ENCODE measurements at regions not wholly inside any gene's neighbourhood (a gene's known extent, or its start where the extent isn't known, plus 50 kb on each side); places are given as distances from the start of the nearest gene placed in this dataset.
"Not testable (repeated sequence)": the region's sequence is repeated elsewhere in the genome, so short reads cannot be mapped to it uniquely, and the experiment has no call there.

DNA sequence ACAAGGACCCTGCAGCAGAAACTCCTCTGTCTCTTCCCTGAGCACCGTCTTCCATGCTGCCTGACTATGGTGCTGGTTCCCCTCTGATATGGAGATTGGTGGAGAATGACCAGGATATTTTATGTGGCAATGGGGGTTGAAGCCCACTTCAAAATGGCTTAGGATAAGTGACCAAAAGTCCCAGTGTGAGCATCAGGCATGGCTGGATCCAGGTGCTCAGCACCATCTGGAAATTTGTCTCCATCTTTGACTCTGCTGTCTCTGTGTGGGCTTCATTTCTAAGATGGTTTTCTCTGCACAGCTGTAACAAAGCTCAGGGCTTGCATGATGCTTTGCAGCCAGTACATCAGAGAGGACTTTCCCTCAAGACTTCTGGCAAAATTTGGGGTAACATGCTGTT, 61.1 kb upstream of the SAMD11 start:
- TF ChIP-seq USF2 (IDR thresholded peaks at IDR 0.05; ENCODE audit: borderline replicate concordance, low read depth, low read length); ATF2 (IDR thresholded peaks at IDR 0.05; ENCODE audit: low read length); POLR2AphosphoS5 (IDR thresholded peaks at IDR 0.05; ENCODE audit: low read length); NFYB (IDR thresholded peaks at IDR 0.05; ENCODE audit: insufficient read depth, low read depth, low read length); YY1 (IDR thresholded peaks at IDR 0.05; ENCODE audit: low read depth, low read length); CHD1 (IDR thresholded peaks at IDR 0.05; ENCODE audit: low read depth, low read length); SMC3 (IDR thresholded peaks at IDR 0.05; ENCODE audit: borderline replicate concordance, low read length); SIN3A (IDR thresholded peaks at IDR 0.05; ENCODE audit: low read depth, low read length): not testable (repeated sequence)
- TF ChIP-seq, protein P1, sequence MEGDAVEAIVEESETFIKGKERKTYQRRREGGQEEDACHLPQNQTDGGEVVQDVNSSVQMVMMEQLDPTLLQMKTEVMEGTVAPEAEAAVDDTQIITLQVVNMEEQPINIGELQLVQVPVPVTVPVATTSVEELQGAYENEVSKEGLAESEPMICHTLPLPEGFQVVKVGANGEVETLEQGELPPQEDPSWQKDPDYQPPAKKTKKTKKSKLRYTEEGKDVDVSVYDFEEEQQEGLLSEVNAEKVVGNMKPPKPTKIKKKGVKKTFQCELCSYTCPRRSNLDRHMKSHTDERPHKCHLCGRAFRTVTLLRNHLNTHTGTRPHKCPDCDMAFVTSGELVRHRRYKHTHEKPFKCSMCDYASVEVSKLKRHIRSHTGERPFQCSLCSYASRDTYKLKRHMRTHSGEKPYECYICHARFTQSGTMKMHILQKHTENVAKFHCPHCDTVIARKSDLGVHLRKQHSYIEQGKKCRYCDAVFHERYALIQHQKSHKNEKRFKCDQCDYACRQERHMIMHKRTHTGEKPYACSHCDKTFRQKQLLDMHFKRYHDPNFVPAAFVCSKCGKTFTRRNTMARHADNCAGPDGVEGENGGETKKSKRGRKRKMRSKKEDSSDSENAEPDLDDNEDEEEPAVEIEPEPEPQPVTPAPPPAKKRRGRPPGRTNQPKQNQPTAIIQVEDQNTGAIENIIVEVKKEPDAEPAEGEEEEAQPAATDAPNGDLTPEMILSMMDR (IDR thresholded peaks at IDR 0.05 in 2 of 3, conservative IDR thresholded peaks at IDR 0.05 in 1 of 3; ENCODE audit: control insufficient read depth in 2 of 3, extremely low read depth in 1 of 3, insufficient read depth in 1 of 3, low read depth in 3 of 3, low read length in 3 of 3) = not testable (repeated sequence)
